T-helper 1 cell treated with Interleukin-12 subunit alpha and Interleukin-12 subunit beta and Interleukin-4 antibody, amounts not matched to agents 30 ng/mL and 1 ng/mL, for 36 hours (primary cell): ENCODE measurements at regions not wholly inside any gene's neighbourhood (a gene's known extent, or its start where the extent isn't known, plus 50 kb on each side); places are given as distances from the start of the nearest gene placed in this dataset.

ENCODE experiments used
- intact Hi-C: fragments of 100-400 bp; cut with micrococcal nuclease; formaldehyde crosslinking; loops from one replicate; pipeline ENCODE4 v1.15.1; 2024

GRCh38 chr11:32161293-32161692, 70.4 kb downstream of the RCN1 start:
- intact Hi-C loops, result no loop called here

GRCh38 chr11:32162351-32162750, 71.5 kb downstream of the RCN1 start:
- intact Hi-C loops, result no loop called here

GRCh38 chr11:32162906-32163305, 72.0 kb downstream of the RCN1 start:
- intact Hi-C loops, result no loop called here

GRCh38 chr11:32163557-32163956, 72.7 kb downstream of the RCN1 start:
- intact Hi-C loops, result no loop called here

GRCh38 chr11:32164836-32165235, 74.0 kb downstream of the RCN1 start:
- intact Hi-C loops, result no loop called here

GRCh38 chr11:32168924-32169323, 78.0 kb downstream of the RCN1 start:
- intact Hi-C loops, result no loop called here

- intact Hi-C loops, result no loop called here
These were observed 80.6 kb downstream of the RCN1 start for GRCh38 chr11:32171445-32171844.

GRCh38 chr11:32172041-32172847, 81.4 kb downstream of the RCN1 start:
- intact Hi-C loops, result no loop called here

- intact Hi-C loops, result no loop called here
These were observed 82.3 kb downstream of the RCN1 start for GRCh38 chr11:32172848-32173834.

GRCh38 chr11:32173977-32174376, 83.1 kb downstream of the RCN1 start:
- intact Hi-C loops, result no loop called here

- intact Hi-C loops, result loop anchor here (1.0 to 5.0 kb wide), 7 partner anchors 85 to 1069 kb away; partner anchors contain the start of gene RCN1
These were observed 85.5 kb downstream of the RCN1 start for GRCh38 chr11:32176223-32176934.

GRCh38 chr11:32178692-32179091, 87.8 kb downstream of the RCN1 start:
- intact Hi-C loops, result loop anchor here (5.0 kb wide), 2 partner anchors 216 to 1071 kb away; no protein-coding TSS in a partner anchor

GRCh38 chr11:32183512-32183911, 92.6 kb downstream of the RCN1 start:
- intact Hi-C loops, result no loop called here

- intact Hi-C loops, result no loop called here
These were observed 93.3 kb downstream of the RCN1 start for GRCh38 chr11:32184041-32184722.

GRCh38 chr11:32184723-32185376, 94.0 kb downstream of the RCN1 start:
- intact Hi-C loops, result no loop called here

GRCh38 chr11:32186118-32186517, 95.2 kb downstream of the RCN1 start:
- intact Hi-C loops, result no loop called here

- intact Hi-C loops, result no loop called here
These were observed 96.2 kb downstream of the RCN1 start for GRCh38 chr11:32187111-32187510.

GRCh38 chr11:32188785-32189184, 97.9 kb downstream of the RCN1 start:
- intact Hi-C loops, result no loop called here

GRCh38 chr11:32196137-32196536, 105.3 kb downstream of the RCN1 start:
- intact Hi-C loops, result no loop called here

GRCh38 chr11:32198053-32198452, 107.2 kb downstream of the RCN1 start:
- intact Hi-C loops, result no loop called here
